Liver (tissue), 3 donors: ENCODE measurements at regions not wholly inside any gene's neighbourhood (a gene's known extent, or its start where the extent isn't known, plus 50 kb on each side); places are given as distances from the start of the nearest gene placed in this dataset.

Source experiments
- CTCF ChIP-seq: fragments of 150-350 bp; IDR thresholded peaks from 2 replicates; pipeline ENCODE4 v1.5.1; 2017; ENCODE audit warnings: improper control_type of control experiment, low read depth, low read length; ENCODE audit not compliant: missing input control
- RAD21 ChIP-seq, 2 donors: IDR thresholded peaks; 2 replicates each; pipeline ENCODE4 v1.6.1; 2016; ENCODE audit warnings: antibody characterized with exemption in 2 of 2, mild to moderate bottlenecking in 2 of 2
- donor health status: healthy.
- donor health status: healthy.

- no peak for TF ChIP-seq CTCF
- TF ChIP-seq RAD21 (IDR thresholded peaks at IDR 0.05): no peak
These were observed 559.5 kb upstream of the MMS22L start for GRCh38 chr6:97842521-97842920.
